Eye (tissue), 1 donor: ENCODE measurements at regions not wholly inside any gene's neighbourhood (a gene's known extent, or its start where the extent isn't known, plus 50 kb on each side); places are given as distances from the start of the nearest gene placed in this dataset.
"Not testable (repeated sequence)": the region's sequence is repeated elsewhere in the genome, so short reads cannot be mapped to it uniquely, and the experiment has no call there.

Source experiments
- DNase-seq: peaks from one replicate; pipeline ENCODE4 v3.0.0-alpha.2; 2015

DNA sequence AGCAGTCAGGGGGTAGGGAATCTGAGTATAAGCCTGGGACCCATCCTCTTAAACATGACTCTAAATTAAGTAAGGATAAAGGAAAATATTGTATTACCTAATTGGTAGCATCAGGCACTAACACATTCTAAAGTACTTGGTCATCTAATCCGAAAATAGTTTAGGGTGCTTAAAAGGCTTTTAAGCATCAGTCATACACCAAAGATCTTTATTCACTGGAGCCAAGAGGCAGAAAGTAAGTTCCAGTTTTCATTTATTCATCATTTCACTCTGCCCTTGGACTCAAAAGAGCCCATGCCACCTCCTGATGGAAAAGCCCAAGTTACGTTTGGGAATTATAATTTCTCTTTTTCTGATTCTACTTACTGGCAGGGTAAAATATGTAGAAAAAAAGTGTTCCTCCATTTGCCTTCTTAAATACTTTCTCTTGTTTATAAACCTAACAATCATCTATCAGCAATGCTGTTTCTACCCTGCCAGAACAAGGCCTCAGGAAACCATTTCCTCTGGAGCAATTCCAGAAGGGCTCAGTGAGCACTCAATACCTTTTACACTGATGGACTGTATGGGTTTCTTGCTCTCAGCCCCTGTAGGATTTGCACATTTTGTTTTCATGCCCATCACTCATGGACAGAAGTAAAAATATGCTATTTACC is 120.1 kb upstream of the SLC5A12 start:
- DNase-seq, result no peak

DNA sequence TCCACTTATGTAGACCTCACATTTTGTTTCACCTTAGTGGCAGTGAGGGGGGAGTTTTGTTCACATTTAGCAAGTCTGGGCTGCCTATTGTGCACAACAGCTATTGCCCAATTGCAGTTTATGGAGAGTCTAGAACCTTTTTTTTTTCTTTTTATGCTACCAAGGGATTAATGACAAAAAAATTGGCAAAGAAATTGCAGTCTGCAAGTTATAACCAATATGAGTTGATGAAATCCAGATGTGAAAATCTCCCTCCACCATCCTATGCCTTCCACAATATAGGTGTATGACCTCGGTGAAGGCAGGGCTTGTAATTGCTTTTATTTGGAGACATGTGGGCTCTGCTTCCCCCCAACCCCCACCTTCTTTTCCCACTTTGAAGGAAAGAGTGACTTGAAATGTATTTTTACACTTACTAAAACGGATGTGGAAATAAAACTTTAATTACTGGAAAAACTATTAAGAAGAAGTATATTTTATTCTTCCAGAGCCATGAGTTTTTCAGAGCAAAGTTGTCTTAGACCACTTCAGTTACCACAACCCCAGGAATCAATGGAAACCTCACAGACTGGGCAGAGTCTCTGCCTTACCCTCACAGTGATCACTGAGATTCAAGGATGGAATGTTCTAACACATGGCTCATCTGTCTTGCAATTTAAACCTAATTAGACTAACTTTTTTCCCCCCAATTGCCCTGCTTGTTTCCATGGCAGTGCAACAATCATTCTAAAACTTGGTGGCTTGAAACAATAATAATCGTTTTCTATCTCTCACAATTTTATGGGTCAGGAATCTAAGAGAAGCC is 120.8 kb upstream of the SLC5A12 start:
- DNase-seq, result no peak

DNA sequence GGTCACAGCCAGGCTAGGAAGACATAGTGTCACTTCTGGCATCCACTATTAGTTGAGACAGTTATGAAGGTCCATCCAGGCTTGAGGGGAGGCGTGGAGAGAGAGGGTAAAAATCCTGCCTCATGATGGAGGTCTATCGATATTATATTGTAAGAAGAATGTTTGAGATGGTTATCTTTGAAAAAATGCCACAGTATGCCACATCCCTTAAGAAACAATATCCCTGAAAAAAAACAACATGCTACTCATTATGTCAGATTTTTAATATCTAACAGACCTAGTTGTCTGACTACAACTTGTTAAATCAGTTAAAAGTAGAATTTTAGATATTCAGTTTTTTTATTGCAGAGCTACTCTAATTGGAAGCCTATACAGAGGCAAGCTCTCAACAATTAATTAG is 121.7 kb upstream of the SLC5A12 start:
- no peak for DNase-seq

DNA sequence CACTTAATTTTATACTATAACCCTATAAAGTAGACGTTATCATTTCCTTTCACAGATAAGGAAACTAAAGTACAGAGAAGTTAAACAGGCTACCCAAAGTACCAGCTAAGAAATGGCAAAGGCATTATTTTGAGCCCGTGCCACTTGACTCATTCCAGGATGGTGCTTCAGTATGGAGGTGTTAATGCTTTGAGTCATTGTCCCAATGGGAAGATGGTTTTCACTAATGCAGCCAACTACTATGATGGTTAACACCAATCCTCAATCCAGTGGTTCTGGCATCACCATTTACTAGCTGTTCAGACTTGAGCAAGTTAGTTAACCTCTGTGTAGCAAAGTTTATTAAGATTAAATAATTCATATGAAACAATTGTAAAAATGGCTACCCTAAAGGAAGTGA is 123.1 kb upstream of the SLC5A12 start:
- DNase-seq, result no peak

DNA sequence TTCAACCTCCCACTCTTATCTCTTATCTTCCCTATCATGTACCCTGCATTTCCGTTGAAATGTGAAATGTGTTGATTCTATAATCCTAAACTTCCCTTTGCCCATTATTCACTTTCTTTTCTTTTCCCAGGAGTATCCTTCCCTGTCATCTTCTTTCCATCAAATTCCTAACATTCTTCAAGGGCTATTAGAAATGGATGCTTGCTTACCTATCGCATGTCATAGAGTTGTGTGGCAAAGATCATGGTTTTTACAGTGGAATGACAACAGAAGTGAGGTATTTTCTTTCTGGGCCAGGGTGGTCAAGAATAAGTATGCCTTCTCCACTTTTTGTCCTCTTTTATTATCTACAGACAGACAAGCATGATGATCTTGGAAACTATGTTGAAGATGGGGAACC is 124.4 kb upstream of the SLC5A12 start:
- no peak for DNase-seq

DNA sequence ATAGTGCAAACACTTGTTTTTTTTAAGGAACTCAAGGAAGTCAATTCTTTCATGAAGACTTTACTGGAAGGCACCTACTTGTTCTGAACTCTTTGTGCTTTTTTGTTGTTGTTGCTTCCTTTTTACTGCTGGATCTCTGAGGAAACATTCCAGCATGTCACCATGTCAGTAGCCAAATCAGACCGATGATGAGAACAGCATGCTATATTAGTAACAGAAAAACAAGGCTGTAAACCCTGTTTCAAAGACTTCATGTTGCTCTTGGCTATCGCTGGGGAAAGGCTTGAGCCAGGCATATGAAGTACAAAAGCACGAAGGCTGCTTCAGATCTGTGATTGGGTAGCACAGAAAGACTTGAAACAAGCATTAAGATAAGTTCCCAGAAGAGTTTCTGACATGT is 125.6 kb upstream of the SLC5A12 start:
- no peak for DNase-seq

DNA sequence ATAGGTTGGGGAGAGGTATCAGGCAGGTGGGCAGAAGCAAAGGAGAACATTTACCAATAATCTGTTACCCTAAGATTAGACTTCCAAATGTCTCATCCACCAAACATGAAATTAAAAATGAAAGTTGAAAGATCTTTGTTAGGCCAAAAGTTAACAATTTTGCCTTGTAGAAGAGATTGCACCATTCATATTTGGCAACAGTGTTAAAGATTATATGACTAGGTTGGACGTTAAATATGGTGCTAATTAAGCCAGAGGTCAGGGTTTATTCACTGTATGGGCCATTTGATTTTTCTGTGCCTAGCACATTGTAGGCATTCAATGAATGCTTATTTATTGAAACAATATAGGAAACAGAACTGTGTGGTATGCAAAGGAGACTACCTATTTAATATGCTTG is 126.1 kb upstream of the SLC5A12 start:
- DNase-seq, result no peak

DNA sequence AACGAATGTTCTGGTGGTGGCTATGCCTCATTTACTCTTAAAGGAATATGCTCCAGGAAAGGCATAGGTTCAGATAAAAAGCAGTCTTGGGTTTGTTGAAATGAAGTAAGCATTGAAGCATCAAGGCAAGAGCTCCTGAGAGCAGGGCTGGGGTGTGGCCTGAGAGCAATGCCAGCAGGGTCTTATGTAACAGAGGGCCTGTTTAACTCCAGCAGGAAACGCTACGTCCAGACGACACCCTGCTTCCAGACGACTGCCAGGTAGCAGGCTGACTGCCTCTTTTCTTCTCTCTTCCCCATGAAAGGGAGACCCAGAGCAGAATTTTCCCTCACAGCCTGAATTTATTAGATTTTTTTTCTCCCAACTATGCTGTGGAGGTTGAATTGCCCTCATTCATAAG is 127.2 kb upstream of the SLC5A12 start:
- DNase-seq, result no peak

DNA sequence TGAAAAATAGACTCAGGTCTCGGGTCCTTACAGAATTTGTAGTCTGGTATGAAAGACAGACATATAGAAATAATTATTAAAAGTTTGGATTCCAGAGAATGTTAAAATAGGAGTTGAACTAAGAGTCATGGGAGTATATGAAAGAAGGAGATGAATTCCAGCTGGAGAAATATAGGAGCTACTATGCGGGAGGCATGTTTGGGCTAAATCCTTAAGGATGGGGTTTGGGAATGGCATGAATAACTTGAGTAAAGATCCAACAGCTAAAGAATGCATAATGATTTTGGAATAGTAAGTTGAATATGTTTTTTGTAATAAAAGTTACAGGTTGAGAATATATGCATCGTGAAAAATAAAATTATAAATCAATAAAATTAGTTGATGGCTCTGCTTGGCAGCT is 129.4 kb upstream of the SLC5A12 start:
- DNase-seq, result no peak

DNA sequence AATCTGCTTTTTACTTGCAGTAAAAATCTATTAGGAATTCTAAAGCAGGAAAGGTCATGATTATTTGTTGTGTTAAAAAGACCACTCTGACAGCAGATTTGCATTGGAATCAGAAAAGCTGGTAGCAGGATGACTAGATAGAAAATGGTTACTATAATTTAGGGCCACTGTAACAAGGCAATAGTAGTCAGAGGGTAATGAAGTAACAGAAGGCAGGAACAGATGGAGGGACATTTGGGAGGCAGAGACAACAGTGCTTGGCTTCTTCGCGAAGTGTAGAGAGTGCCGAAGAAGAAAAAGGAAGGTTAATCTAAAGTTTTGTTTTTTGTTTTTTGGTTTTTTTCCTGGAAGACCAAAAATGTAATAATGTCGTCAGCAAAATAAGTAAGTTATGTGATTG is 129.8 kb upstream of the SLC5A12 start:
- no peak for DNase-seq

DNA sequence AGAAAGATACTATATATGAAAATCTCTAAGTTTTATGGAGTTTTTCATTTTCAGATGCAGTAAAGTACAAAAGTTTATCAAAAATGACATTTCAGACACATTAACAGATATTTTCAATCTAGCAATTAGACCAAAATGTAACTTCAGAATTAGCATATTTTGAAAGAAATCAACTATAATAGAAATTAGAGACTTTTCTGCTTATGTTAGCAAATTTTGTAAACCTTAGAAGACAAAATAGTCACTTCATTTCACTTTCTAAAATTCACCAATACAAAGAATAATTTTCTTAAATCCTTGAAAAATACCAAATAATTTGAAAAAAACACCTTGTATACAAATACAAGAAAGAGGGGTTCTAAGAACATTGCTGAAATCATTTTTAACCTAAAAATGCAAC is 135.8 kb upstream of the FIBIN start:
- no peak for DNase-seq

DNA sequence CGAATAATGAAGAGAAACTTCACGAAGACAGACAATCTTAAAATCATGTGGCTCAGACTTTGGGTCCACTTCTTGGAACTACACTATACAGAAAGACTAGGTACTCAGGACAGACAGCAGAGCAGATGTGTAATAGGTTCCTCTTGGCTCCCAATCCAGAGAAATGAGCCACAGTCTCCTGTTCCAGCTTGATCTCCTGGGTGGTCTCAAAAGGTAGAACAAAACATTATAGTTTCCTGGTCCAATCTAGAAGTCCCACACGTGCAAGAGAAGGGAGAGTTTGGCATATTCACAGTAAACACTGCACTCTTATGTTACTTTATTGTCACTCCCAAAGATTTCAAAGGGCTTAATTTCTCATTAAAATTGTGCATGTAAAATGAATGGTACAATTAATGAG is 134.5 kb upstream of the FIBIN start:
- DNase-seq, result no peak

DNA sequence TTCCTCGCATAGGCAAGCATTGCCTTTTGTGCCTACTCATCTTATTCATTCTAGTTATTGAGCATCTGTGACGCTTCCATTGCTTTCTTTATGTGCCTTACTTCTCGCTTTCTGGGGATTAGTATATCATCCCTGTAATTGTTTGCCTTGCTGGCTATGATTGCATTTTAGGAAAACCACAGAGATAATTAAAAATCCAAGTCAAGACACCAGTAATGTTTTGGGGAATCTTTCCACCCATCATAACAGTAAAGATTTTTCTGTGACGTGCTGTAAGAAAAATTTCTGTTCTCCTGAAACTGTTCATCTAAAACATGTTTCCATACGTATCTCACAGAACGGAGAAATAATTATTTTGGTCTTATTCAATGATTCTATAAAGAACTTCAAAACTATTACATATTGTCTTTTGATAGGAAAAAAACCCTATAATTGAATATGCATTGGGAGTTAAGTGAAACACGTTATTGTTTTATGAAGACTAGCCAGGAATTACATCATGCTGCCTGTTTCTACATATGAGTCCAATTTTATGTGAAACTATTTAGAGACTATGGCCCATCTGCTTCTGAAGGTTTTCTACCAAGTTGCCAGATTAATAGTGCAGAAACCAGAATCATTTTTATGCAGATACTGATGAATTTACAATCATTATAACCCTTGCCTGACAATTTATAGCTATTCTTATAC is 133.7 kb upstream of the FIBIN start:
- peak; percentile 67 for DNase-seq

DNA sequence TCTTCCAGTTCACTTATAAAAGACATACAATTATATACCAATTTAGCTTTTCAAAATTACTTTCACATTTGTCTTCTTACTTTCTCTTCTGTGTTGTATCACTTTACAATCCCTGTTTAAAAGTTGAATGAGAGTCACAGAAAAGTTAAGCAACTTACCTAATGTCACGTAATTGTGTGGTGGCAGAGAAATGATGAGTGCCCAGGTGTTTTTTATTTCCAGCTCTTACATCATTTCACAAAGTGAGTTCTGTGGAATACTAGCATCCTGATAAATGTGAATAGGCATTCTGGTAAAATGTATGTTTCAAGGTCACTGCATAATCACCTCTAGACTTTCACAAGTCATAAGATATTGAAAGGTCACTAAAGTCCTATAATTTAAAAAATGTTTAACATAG is 133.0 kb upstream of the FIBIN start:
- DNase-seq, result no peak

DNA sequence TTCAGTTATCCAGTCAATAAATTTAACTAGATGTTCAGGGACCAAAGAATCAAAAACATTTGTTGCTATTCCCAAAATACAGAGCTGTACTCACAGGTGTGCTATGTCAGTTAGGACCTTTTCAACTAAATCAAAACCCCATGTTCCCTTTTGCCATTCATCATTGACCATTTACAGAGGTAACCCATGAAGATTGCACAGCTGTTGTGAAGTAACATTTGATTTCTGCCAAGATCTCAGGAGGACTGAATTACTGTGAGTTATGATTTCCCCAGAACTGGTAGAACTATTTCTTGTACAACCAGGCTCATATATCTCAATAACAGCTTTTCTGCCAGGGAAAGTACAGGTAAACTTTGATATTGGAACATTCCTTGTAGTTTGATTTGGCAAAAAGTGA is 131.1 kb upstream of the FIBIN start:
- DNase-seq, result no peak

DNA sequence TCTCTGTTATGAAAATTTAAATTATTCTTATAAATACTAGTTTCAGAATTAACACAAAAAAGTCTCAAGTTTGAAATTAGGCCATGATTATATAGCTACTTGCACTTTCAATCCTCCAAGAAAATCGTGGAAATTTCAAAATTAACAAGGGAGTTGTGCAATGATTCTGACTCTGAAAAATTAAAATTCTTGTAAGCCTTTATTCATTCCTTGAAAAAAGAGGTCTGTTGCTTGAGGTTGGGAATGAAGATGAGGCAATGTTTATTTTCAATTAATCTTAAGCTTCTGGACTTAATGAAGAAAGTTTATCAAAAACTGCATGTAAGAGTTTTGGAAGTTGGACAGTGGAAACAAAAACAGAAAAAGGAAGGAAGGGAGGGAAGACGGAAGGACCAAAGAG is 128.2 kb upstream of the FIBIN start:
- no peak for DNase-seq

DNA sequence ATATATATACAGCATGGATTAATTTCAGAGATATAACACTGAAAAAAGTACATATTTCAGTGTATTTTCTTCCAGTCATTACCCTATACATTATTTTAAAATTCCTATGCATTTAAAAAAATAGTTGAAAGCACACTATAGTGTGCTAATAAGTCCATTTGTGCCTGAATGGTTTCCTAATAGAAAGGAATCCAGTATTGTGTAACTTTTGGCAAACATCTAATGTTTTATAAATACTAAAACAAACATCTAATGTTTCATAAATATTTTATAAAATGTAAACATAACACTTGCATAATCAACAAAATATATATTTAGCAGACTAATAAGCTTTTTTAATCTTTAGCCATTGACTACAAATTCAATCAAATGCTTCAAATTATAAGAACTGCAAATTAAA is 126.6 kb upstream of the FIBIN start:
- no peak for DNase-seq

DNA sequence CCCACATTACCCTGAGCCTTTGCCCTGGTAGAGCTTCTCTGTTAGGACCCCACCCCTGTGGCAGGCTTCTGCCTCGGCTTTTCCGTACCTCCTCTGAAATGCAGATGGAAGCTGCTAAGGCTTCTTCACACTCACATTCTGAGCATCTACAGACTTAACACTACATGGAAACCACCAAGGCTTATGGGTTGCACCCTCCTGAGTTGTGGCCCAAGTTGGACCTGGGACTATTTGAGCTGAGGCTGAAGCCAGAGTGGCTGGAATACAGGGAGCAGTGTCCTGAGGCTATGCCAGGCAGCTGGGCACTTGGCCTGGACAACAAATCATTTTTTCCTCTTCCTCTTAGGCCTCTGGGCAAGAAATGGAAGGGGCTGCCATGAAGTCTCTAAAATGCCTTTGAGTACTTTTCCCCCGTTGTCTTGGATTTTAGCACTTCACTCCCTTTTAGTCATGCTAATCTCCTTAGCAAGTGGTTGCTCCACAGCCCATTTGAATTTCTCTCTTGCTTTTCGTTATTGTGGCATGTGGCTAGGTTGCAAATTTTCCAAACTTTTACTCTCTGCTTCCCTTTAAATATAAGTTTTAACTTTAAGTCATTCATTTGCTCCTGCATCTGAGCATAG is 114.8 kb upstream of the FIBIN start:
- no peak for DNase-seq

DNA sequence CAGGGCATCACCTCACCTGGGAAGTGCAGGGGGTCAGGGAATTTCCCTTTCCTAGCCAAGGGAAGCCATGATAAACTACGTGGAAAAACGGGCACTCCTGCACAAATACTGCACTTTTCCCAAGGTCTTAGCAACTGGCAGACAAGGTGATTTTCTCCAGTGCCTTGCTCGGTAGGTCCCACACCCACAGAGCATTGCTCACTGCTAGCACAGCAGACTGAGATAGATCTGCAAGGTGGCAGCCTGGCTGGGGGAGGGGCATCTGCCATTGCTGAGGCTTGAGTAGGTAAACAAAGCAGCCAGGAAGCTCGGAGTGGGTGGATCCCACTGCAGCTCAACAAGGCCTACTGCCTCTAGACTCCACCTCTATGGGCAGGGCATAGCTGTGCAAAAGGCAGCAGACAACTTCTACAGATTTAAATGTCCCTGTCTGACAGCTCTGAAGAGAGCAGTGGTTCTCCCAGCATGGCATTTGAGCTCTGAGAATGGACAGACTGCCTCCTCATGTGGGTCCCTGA is 111.5 kb upstream of the FIBIN start:
- not testable (repeated sequence) for DNase-seq

DNA sequence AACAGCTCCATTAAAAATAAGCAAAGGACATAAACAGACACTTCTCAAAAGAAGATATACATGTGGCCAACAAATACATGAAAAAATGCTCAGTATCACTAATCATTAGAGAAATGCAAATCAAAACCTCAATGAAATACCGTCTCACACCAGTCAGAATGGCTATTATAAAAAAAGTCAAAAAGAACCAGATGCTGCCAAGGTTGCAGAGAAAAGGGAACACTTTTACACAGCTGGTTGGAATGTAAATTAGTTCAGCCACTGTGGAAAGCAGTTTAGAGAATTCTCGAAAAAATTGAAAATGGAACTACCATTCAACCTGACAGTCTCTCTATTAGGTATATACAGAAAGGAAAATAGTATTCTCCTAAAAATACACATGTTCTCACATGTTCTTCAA is 102.4 kb upstream of the FIBIN start:
- DNase-seq, result no peak

DNA sequence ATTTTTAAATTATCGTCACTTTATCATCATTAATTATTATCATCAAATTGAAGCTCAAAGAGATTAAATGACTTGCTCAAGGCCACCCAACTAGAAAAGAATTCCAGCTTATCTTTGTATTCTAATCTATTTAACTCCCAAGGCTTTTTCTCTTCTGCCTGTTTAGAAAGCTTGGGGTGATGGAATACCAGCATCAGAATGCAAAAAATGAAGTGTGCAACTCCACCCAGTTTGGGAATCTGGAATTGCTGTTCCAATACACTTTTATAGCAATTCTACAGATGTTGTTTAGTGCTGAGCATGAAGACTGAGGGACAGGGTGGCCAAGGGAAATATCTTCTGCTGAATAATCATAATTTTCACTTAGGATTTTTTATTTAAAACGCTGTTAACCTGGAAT is 97.2 kb upstream of the FIBIN start:
- DNase-seq, result no peak

DNA sequence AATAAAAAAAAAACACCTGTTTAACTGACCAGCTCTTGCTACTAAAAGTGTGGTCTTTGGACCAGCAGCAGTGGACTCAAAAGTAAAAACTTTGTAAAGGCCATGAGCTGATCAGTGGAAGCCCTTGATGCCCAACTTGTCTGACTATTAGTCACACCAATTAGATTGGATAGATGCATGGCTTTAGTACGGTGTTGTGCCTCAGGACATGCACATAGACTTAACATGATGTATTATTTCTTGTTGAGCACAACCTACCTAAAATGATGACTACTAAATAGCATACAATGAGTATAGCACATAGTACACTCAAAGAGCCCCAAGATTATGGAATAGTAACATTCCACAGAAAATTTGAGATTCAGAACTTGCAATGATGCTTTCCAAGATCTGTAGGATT is 95.1 kb upstream of the FIBIN start:
- DNase-seq, result no peak

DNA sequence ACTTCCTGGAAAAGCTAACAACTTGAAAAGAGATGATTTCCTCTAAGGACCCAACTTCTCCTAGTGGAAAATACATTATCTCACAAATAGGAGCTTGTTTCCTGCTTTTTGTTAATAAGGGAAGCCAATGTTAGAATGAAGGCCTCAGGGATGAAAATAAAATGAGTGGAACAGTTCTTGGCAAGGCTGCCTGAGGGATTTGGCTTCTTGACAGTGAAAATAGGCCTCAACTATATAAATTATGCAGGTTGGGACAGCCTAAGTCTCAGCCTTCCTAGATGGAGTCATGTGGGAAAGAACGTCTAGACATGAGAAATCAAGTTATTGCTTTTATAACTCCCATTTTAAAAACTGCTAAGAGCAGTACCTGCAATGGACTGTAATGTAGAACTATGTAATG is 92.8 kb upstream of the FIBIN start:
- DNase-seq, result peak; percentile 57

DNA sequence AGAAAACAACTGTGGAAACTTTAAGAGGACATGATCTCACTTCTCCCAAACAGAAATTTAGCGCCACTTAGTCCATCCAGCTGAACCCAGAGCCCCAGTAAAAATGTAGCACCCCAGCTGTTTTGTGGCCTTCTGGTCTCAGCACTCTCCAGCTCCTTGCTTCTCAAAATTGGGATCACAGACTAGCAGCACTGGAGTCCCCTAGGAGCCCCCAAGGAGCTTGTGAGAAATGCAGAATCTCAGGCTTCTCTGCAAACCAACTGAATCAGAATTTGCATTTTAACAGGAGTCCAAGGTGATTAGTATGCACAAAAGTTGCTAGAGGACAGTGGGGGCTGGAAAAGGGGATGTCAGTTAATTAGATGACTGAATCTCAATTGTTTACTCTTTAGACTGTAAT is 89.8 kb upstream of the FIBIN start:
- no peak for DNase-seq
